Amniotic stem cell (primary cell): ENCODE measurements at regions not wholly inside any gene's neighbourhood (a gene's known extent, or its start where the extent isn't known, plus 50 kb on each side); places are given as distances from the start of the nearest gene placed in this dataset.
"Not testable (repeated sequence)": the region's sequence is repeated elsewhere in the genome, so short reads cannot be mapped to it uniquely, and the experiment has no call there.

Source experiments
- DNase-seq: peaks from one replicate; lab custom pipeline; 2025; lab: John Stamatoyannopoulos, UW

DNA sequence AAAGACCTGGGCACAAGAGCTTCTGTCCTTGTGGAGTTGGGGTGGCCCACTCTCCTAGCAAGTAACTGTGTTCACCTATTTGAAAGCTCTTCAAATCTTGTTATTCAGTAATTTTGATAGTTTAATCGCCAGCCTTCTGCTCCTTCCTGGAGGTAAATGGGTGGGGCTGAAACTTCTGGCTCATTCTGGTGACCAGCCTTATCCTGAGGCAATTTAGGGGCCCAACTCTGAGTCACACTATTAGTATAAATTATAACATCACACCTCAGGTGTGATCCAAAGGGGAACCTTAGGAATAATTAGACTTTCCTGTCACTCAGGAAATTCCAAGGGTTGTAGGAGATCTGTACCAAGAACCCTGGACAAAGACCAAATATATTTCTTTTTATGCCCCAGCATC is 255.8 kb upstream of the RGPD4 start:
- DNase-seq, result no peak

GRCh38 chr2:107572890-107573289 is 253.8 kb upstream of the RGPD4 start:
- DNase-seq, result not testable (repeated sequence)

DNA sequence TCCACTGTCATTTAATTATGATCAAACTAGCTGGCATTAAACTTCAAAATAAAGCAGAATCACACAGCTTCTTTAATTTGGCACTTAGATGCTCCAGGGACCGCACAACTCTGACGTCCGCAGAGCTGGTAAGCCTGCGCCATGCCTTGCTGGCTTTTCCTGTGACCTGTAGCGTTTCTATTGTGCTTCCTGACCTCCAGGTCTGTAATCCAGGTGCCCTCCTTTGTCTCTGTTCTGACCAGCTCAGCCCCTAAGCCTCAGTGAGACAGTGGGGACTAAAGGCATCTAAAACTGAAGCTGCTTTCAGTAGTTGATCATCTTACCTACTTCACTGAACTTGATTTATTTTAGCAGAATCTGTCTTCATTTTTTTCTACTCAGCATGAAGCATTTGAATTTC is 249.7 kb upstream of the RGPD4 start:
- DNase-seq, result no peak

- DNase-seq, result no peak
Observed at GRCh38 chr2:107582487-107582886, 244.2 kb upstream of the RGPD4 start.

GRCh38 chr2:107584577-107584976 is 242.1 kb upstream of the RGPD4 start:
- no peak for DNase-seq

- DNase-seq, result no peak
Observed at GRCh38 chr2:107585851-107586250, 240.8 kb upstream of the RGPD4 start.

GRCh38 chr2:107588181-107588580 is 238.5 kb upstream of the RGPD4 start:
- no peak for DNase-seq

GRCh38 chr2:107589079-107589491 is 237.6 kb upstream of the RGPD4 start:
- no peak for DNase-seq

GRCh38 chr2:107591561-107592279 is 235.0 kb upstream of the RGPD4 start:
- DNase-seq, result no peak

GRCh38 chr2:107592280-107592624 is 234.4 kb upstream of the RGPD4 start:
- no peak for DNase-seq

DNA sequence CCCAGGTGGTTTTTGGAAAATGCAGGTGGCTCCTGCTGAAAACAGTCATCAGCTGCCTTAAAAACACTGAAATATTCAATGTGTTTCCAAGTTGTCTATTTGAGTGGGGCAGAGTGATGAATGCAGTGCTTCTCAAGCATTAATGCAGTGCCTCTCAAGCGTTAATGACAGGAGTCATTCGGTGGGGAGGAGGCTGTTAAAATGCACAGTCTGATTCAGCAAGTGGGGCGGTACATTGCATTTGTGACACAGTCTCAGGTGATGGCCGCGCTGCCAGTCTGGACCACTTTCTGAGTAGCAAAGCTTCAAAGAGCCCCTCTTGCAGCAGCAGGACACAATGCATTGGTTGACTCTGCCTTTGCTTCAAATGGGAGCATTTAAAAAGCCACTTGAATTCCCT is 231.4 kb upstream of the RGPD4 start:
- no peak for DNase-seq

- DNase-seq, result peak; percentile 40
Observed at GRCh38 chr2:107595749-107596148, 230.9 kb upstream of the RGPD4 start.

GRCh38 chr2:107597507-107597906 is 229.2 kb upstream of the RGPD4 start:
- no peak for DNase-seq

GRCh38 chr2:107602801-107603200 is 223.9 kb upstream of the RGPD4 start:
- DNase-seq, result no peak

GRCh38 chr2:107607054-107607453 is 219.6 kb upstream of the RGPD4 start:
- DNase-seq, result no peak

GRCh38 chr2:107607473-107607872 is 219.2 kb upstream of the RGPD4 start:
- no peak for DNase-seq

DNA sequence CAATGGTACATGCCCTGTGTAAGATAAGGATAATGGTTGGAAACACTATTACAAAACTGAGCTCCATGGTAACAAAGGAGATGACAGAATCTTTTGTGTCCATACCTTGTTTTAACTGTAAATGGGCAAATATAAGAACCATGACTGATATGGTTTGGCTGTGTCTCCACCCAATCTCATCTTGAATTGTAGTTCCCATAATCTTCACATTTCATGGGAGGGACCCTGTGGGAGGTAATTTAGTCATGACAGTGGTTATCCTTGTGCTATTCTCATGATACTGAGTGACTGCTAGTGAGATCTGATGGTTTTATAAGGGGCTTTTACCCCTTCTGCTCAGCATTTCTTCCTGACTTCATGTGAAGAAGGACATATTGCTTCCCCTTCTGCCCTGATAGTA is 211.7 kb upstream of the RGPD4 start:
- no peak for DNase-seq

- DNase-seq, result no peak
Observed at GRCh38 chr2:107618769-107619168, 207.9 kb upstream of the RGPD4 start.

DNA sequence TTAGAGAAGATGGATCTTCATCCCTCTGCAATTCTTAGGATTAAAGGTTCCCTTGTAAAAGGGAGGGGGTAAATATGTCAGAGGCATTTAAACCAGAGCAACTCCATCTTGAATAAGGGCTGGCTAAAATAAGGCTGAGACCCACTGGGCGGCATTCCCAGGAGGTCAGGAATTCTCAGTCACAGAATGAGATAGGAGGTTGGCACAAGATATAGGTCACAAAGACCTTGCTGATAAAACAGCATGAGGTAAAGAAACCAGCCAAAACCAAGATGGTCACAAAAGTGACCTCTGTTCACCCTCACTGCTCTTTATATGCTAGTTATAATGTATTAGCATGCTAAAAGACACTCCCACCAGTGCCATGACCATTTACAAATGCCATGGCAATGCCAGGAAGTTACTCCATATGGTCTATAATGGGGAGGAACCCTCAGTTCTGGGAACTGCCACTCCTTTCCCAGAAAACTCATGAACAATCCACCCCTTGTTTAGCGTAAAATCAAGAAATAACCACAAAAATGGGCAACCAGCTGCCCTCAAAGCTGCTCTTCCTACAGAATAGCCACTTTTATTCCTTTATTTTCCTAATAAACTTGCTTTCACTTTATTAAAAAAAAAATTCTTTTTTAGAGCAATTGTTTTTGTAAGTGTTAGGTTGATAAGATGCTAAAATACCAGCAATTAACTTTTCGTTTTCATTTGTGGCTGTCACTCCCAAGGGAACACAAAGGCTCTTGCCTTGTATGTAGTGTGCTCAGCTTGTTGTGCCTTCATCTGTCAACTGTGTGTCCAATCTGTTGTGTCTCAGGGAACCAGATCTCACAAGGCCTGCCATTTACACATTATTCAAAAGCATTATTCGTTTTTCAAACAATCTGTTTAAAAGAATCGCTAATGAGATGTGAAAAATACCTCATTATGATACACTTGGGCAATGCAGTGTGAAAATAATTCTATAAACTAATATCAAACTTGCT is 205.2 kb upstream of the RGPD4 start:
- no peak for DNase-seq

GRCh38 chr2:107622741-107623310 is 203.9 kb upstream of the RGPD4 start:
- no peak for DNase-seq

DNA sequence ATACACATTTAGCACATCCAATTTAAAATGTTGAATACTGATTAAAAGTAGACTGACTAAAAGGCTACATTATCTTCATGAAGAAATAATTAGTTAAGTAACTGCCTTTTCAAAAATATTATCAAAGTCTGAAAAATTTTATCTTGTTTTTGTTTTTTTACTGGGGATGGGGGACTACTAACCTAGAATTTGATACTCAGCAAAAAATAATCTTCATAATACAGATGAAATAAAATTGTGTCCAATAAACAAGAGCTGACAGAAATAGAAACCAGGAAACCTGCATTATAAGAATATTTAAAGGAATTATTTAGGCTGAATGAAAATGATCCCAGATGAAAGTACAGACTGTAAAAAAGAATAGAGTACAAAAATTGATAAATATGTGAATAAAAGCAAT is 200.7 kb upstream of the RGPD4 start:
- DNase-seq, result no peak

DNA sequence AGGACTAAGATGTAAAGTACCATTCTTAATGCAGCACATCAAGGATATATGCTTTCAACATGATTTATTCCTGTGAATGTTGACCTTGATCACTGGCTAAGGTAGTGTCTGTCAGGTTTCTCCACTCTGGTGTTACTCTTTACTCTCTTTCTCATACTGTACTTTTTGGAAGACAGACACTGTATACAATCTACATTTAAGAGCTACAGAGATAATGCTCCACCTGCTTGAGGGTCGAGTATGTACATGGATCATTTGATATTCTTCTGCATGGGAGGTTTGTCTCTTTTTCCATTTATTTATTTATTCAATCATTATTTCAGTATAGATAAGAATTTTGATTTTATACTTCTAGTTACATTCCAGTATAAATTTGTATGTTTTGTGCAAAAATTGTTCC is 199.5 kb upstream of the RGPD4 start:
- DNase-seq, result no peak

GRCh38 chr2:107627926-107628325 is 198.8 kb upstream of the RGPD4 start:
- no peak for DNase-seq
